IMR-90 (cell line): ENCODE measurements at regions not wholly inside any gene's neighbourhood (a gene's known extent, or its start where the extent isn't known, plus 50 kb on each side); places are given as distances from the start of the nearest gene placed in this dataset.

ENCODE experiments used
- CEBPB ChIP-seq: IDR thresholded peaks from 2 replicates; pipeline ENCODE4 v1.6.1; 2012; ENCODE audit warnings: low read depth, low read length, improper control_type of control experiment
- NFE2L2 ChIP-seq: fragments of 150-350 bp; IDR thresholded peaks from 2 replicates; pipeline ENCODE4 v1.6.1; 2016; ENCODE audit warnings: low read depth, mild to moderate bottlenecking, low read length
- POLR2A ChIP-seq: IDR thresholded peaks from 2 replicates; pipeline ENCODE4 v1.6.1; 2012; ENCODE audit warnings: mild to moderate bottlenecking, low read depth, low read length
- RFX5 ChIP-seq: IDR thresholded peaks from 2 replicates; pipeline ENCODE4 v1.8.0; 2012; ENCODE audit warnings: low read depth, mild to moderate bottlenecking, low read length, moderate library complexity

DNA sequence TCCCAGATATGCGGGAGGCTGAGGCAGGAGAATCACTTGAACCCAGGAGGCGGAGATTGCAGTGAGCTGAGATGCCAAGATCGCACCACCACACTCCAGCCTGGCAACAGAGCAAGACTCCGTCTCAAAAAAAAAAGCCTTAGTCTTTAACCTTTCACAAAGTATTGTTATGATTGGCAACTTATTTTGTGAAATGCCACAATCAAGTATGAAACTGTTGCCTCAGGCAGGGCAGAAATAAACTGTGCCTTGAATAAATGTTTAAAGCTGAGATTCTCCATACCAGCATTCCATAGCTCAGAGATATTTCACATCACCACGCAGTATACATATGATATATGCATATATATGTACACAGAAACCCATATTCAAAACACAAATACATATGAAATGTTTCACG, 120.1 kb upstream of the CCDC28A start:
- TF ChIP-seq POLR2A (no peak), CEBPB (no peak), RFX5 (no peak), NFE2L2 (no peak)
